ENCODE measurements at regions not wholly inside any gene's neighbourhood (a gene's known extent, or its start where the extent isn't known, plus 50 kb on each side); places are given as distances from the start of the nearest gene placed in this dataset.
"Not testable (repeated sequence)": the region's sequence is repeated elsewhere in the genome, so short reads cannot be mapped to it uniquely, and the experiment has no call there.

DNA sequence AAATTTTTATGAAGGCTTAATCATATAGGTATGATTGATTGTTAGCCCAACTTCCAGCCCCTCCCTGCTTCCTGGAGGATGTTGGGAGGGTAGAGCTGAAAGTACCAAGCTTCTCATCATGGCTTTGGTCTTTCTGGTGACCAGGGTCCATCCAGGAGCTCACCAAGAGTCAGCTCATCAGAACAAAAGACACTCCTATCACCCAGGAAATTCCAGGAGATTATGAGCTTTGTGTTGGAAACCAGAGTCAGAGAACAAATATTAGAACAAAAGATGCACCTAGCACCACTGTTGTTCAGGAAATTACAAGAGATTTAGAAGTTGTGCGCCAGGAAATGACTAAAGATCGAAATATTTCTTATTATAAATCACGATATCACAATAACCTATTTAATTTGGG is 119.9 kb upstream of the THUMPD2 start:
- Mint-ChIP-seq H3K27ac (no peak overlapping the region), H3K4me1 (no peaks in the 10 kb centered on the region), H3K9me3 (peaks cover 8% of the 10 kb centered on the region), H3K4me3 (no peak overlapping the region), H3K36me3 (no peaks in the 10 kb centered on the region), H3K27me3 (ENCODE audit: low read depth) (peaks cover 9% of the 10 kb centered on the region)
- no peak for DNase-seq (ENCODE audit: low spot score in 2 of 2, unreplicated experiment in 2 of 2)
- no peak for TF ChIP-seq CTCF (IDR thresholded peaks at IDR 0.05; ENCODE audit: unreplicated experiment)

GRCh38 chr2:39897273-39897672 is 118.2 kb upstream of the THUMPD2 start:
- no peaks in the 10 kb centered on the region for H3K36me3 Mint-ChIP-seq
- no peak for DNase-seq (ENCODE audit: low spot score in 2 of 2, unreplicated experiment in 2 of 2)
- H3K4me1 Mint-ChIP-seq = no peaks in the 10 kb centered on the region
- no peak overlapping the region for H3K4me3 Mint-ChIP-seq
- no peak overlapping the region for H3K27ac Mint-ChIP-seq
- H3K9me3 Mint-ChIP-seq = peaks cover 8% of the 10 kb centered on the region
- H3K27me3 Mint-ChIP-seq (ENCODE audit: low read depth) = peaks cover 5% of the 10 kb centered on the region
- no peak for TF ChIP-seq CTCF (IDR thresholded peaks at IDR 0.05; ENCODE audit: unreplicated experiment)

DNA sequence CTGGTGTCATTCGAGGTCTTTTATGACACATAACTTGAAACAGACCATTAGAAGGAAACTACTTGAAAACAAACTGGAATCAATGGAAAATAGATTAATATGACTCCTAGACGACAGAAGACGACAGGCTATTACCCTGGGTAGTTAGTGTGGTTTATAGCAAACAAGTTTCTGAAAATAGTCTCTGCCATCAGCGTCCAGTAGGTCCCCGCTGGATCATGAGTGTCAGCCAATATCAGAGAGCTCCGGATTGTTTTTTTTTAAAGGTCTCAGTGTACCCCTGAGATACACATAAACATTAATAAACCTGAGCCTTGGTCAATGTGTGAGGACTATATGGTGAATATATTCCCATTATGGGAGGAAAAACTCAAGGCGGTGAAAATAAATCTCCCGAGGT is 115.0 kb upstream of the THUMPD2 start:
- H3K27me3 Mint-ChIP-seq (ENCODE audit: low read depth) = peaks cover 3% of the 10 kb centered on the region

DNA sequence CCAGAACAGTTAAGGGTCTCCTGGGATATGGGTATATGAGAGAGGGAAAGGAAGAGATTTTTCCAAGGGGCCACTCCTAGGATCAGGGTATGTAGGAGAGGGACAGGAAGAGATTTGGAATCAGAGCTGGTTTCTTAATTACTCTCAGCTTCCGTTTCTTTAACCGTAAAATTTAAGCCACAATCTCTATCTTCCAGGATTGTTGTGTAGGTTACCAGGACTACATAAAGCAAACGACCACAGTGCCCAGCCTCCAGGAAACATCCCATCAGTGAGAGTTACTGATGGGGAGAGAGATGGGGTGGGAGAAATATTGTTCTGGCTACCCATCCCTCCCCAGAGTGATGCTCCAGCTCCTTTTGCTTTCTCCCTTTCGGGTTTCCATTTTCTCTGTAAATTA is 114.6 kb upstream of the THUMPD2 start:
- H3K27me3 Mint-ChIP-seq (ENCODE audit: low read depth) = peaks cover 3% of the 10 kb centered on the region
- no peaks in the 10 kb centered on the region for H3K36me3 Mint-ChIP-seq
- H3K4me1 Mint-ChIP-seq = no peaks in the 10 kb centered on the region
- TF ChIP-seq CTCF (IDR thresholded peaks at IDR 0.05; ENCODE audit: unreplicated experiment) = no peak
- no peak overlapping the region for H3K4me3 Mint-ChIP-seq
- DNase-seq (ENCODE audit: low spot score in 2 of 2, unreplicated experiment in 2 of 2) = no peak
- H3K9me3 Mint-ChIP-seq = no peaks in the 10 kb centered on the region
- no peak overlapping the region for H3K27ac Mint-ChIP-seq

More for the DNA sequence above, 115.0 kb upstream of the THUMPD2 start:
- no peaks in the 10 kb centered on the region for H3K36me3 Mint-ChIP-seq
- no peak for TF ChIP-seq CTCF (IDR thresholded peaks at IDR 0.05; ENCODE audit: unreplicated experiment)
- no peak overlapping the region for H3K27ac Mint-ChIP-seq
- DNase-seq (ENCODE audit: low spot score in 2 of 2, unreplicated experiment in 2 of 2) = no peak
- H3K9me3 Mint-ChIP-seq = peaks cover 3% of the 10 kb centered on the region
- no peaks in the 10 kb centered on the region for H3K4me1 Mint-ChIP-seq
- H3K4me3 Mint-ChIP-seq = no peak overlapping the region

DNA sequence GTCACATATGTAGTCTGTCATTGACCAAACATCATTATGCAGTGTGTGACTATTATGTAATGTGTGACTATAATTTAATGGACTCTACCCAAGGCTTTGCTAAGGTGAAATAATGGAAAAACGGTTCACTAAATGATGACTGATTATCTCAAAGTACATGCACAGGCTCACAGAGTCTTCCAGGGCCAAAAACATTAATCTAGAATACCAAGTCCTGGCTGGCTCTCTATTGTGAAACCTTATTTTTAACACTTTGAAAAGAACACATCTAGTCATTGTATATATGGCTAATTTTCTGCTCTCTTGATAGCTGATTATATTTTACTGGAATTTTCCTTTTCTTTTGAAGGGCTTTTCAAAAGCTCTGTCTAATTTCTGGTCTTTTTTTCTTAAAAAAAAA is 102.9 kb upstream of the THUMPD2 start:
- Mint-ChIP-seq H3K4me1 (no peaks in the 10 kb centered on the region), H3K27me3 (ENCODE audit: low read depth) (peaks cover 7% of the 10 kb centered on the region), H3K27ac (no peak overlapping the region), H3K9me3 (peaks cover 31% of the 10 kb centered on the region), H3K4me3 (no peak overlapping the region), H3K36me3 (no peaks in the 10 kb centered on the region)
- DNase-seq (ENCODE audit: low spot score in 2 of 2, unreplicated experiment in 2 of 2) = no peak
- no peak for TF ChIP-seq CTCF (IDR thresholded peaks at IDR 0.05; ENCODE audit: unreplicated experiment)

DNA sequence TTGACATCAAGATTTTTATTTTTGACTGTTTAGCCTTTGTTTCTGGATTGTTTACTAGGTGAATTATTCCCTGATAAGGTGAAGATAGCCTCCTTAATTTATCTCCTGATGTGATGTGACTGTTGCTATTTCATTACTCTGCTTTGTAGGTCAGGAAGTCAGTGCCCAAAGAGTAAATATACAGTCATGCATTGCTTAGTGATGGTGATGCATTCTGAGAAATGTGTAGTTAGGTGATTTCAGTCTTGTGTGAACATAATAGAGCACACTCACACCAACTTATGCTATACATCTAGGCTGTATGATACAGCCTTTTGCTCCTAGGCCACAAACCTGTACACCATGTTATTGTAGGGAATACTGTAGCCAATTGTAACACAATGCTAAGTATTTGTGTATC is 102.4 kb upstream of the THUMPD2 start:
- Mint-ChIP-seq H3K27ac (no peak overlapping the region), H3K9me3 (peaks cover 31% of the 10 kb centered on the region), H3K4me3 (no peak overlapping the region), H3K36me3 (no peaks in the 10 kb centered on the region), H3K27me3 (ENCODE audit: low read depth) (peaks cover 3% of the 10 kb centered on the region), H3K4me1 (no peaks in the 10 kb centered on the region)
- no peak for DNase-seq (ENCODE audit: low spot score in 2 of 2, unreplicated experiment in 2 of 2)
- no peak for TF ChIP-seq CTCF (IDR thresholded peaks at IDR 0.05; ENCODE audit: unreplicated experiment)

DNA sequence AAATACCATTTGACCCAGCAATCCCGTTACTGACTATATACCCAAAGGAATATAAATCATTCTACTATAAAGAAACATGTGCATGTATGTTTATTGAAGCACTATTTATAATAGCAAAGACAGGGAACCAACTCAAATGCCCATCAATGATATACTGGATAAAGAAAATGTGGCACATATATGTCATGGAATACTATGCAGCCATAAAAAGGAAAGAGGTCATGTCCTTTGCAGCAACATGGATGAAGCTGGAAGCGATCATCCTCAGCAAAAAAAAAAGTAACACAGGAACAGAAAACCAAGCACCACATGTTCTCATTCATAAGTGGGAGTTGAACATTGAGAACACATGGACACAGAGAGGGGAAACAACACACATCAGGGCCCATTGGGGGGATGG is 99.9 kb upstream of the THUMPD2 start:
- not testable (repeated sequence) for H3K36me3 Mint-ChIP-seq; H3K27ac Mint-ChIP-seq; H3K4me1 Mint-ChIP-seq; DNase-seq (ENCODE audit: low spot score in 2 of 2, unreplicated experiment in 2 of 2); H3K27me3 Mint-ChIP-seq (ENCODE audit: low read depth); H3K4me3 Mint-ChIP-seq
- peaks cover 31% of the 10 kb centered on the region for H3K9me3 Mint-ChIP-seq
